Mucosa of rectum (tissue), 2 donors: ENCODE measurements at regions not wholly inside any gene's neighbourhood (a gene's known extent, or its start where the extent isn't known, plus 50 kb on each side); places are given as distances from the start of the nearest gene placed in this dataset.
A peak's percentile ranks its signal among the peaks of the same experiment; 100 is the strongest.
"Not testable (repeated sequence)": the region's sequence is repeated elsewhere in the genome, so short reads cannot be mapped to it uniquely, and the experiment has no call there.

Source experiments
- H3K27ac ChIP-seq, 2 donors: one replicate each; pipeline ENCODE4 v1.7.0; 2013; ENCODE audit warnings: inconsistent platforms in 2 of 2, low read depth in 2 of 2, low read length in 2 of 2
- H3K27me3 ChIP-seq, 2 donors: one replicate each; pipeline ENCODE4 v1.7.0; 2013; ENCODE audit warnings: low read length in 2 of 2; ENCODE audit not compliant: control insufficient read depth in 2 of 2, insufficient read depth in 2 of 2
- H3K36me3 ChIP-seq, 2 donors: one replicate each; pipeline ENCODE4 v1.7.0; 2013; ENCODE audit warnings: low read length in 2 of 2; ENCODE audit not compliant: control insufficient read depth in 2 of 2, insufficient read depth in 2 of 2
- H3K4me1 ChIP-seq, 2 donors: one replicate each; pipeline ENCODE4 v1.7.0; 2013; ENCODE audit warnings: low read length in 2 of 2, mild to moderate bottlenecking in 1 of 2; ENCODE audit not compliant: control insufficient read depth in 2 of 2, insufficient read depth in 2 of 2
- H3K4me3 ChIP-seq, 2 donors: one replicate each; pipeline ENCODE4 v1.7.0; 2013; ENCODE audit warnings: low read length in 2 of 2
- H3K9ac ChIP-seq, 2 donors: one replicate each; pipeline ENCODE4 v1.7.0; 2013; ENCODE audit warnings: low read length in 2 of 2, low read depth in 1 of 2, mild to moderate bottlenecking in 1 of 2
- H3K9me3 ChIP-seq, 2 donors: one replicate each; pipeline ENCODE4 v1.7.0; 2013; ENCODE audit warnings: low read length in 2 of 2; ENCODE audit not compliant: control insufficient read depth in 2 of 2
- donor health status: healthy.
- donor health status: Normal muscosa, but diverticular disease.

DNA sequence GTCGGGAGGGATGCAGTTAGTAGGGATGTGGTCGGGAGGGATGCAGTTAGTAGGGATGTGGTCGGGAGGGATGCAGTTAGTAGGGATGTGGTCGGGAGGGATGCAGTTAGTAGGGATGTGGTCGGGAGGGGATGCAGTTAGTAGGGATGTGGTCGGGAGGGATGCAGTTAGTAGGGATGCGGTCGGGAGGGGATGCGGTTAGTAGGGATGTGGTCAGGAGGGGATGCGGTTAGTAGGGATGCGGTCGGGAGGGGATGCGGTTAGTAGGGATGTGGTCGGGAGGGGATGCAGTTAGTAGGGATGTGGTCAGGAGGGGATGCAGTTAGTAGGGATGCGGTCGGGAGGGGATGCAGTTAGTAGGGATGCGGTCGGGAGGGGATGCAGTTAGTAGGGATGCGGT lies 96.2 kb downstream of the BDH1 start:
- H3K9ac ChIP-seq, H3K4me3 ChIP-seq, H3K27ac ChIP-seq, H3K9me3 ChIP-seq, H3K36me3 ChIP-seq, H3K27me3 ChIP-seq: not testable (repeated sequence)
- H3K4me1 ChIP-seq = peaks cover 18 to 31% of the 10 kb centered on the region in 2 donors

- Histone ChIP-seq H3K4me3 (no peak overlapping the region), H3K9ac (no peak overlapping the region), H3K4me1 (peaks cover 18 to 36% of the 10 kb centered on the region in 2 donors), H3K36me3 (no peaks in the 10 kb centered on the region), H3K27ac (peak overlapping the region; percentile 23 to 36), H3K9me3 (no peaks in the 10 kb centered on the region), H3K27me3 (peaks cover 0 to 3% of the 10 kb centered on the region in 2 donors)
Observed at GRCh38 chr3:197458906-197459470, 96.8 kb downstream of the BDH1 start.

- no peaks in the 10 kb centered on the region for H3K36me3 ChIP-seq
- peaks cover 0 to 3% of the 10 kb centered on the region in 2 donors for H3K27me3 ChIP-seq
- peak overlapping the region in 1 of 2 donors; percentile 36 for H3K27ac ChIP-seq
- peaks cover 18 to 41% of the 10 kb centered on the region in 2 donors for H3K4me1 ChIP-seq
- H3K9me3 ChIP-seq = no peaks in the 10 kb centered on the region
- peak overlapping the region in 1 of 2 donors; percentile 23 for H3K4me3 ChIP-seq
- H3K9ac ChIP-seq = no peak overlapping the region
Observed at GRCh38 chr3:197458179-197458707, 97.5 kb downstream of the BDH1 start.

- Histone ChIP-seq H3K9me3 (no peaks in the 10 kb centered on the region), H3K27ac (peak overlapping the region; percentile 67 to 68), H3K9ac (peak overlapping the region; percentile 75)
Observed at GRCh38 chr3:197456261-197457091, 99.3 kb downstream of the BDH1 start.

GRCh38 chr3:197454841-197455240 lies 100.9 kb downstream of the BDH1 start:
- not testable (repeated sequence) for H3K36me3 ChIP-seq, H3K4me3 ChIP-seq, H3K9ac ChIP-seq, H3K27me3 ChIP-seq, H3K9me3 ChIP-seq
- Histone ChIP-seq H3K27ac (peak overlapping the region in 1 of 2 donors; percentile 23), H3K4me1 (peaks cover 18 to 41% of the 10 kb centered on the region in 2 donors)

More at GRCh38 chr3:197456261-197457091, 99.3 kb downstream of the BDH1 start:
- Histone ChIP-seq H3K4me3 (peak overlapping the region; percentile 83 to 87), H3K4me1 (peaks cover 18 to 41% of the 10 kb centered on the region in 2 donors), H3K36me3 (no peaks in the 10 kb centered on the region), H3K27me3 (peaks cover 0 to 3% of the 10 kb centered on the region in 2 donors)

DNA sequence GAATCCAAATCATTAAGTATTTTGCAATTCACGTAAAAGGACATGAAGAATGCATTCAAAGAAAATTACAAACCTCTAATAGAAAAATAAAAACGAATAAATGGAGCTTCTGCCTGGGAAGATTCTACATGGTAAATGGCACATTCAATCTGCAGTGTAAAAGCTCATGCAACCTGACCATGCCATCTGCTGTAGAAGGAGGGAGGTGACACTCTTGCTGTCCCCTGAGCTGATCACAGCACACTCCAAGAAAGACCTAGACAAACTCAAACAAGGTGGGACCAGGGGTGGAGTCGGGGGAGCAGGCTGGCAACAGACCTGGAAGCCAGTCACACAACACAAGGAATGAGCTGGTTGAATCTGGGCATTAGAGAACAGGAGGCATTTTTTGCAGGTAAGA lies 101.8 kb downstream of the BDH1 start:
- Histone ChIP-seq H3K27me3 (peaks cover 0 to 3% of the 10 kb centered on the region in 2 donors), H3K36me3 (no peaks in the 10 kb centered on the region), H3K4me3 (no peak overlapping the region), H3K4me1 (peaks cover 18 to 40% of the 10 kb centered on the region in 2 donors), H3K27ac (no peak overlapping the region), H3K9me3 (no peaks in the 10 kb centered on the region), H3K9ac (no peak overlapping the region)

DNA sequence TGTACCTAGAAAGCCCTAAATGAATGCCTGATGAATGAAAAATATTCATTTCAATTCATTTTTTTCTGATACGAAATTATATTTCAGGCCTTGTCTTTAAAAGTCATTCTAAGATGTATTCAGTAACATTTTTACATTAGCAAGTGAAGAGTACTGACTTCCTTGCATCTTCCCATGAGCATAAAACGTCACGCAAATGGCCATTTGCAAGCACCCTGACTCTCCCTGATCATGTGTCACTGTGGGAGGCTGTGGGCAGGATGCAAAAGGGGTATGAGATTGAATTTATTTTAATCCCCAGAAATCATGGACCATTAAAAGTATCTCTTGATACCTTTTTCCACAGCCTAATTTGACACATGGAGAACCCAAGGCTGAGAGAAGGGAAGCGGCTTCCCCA lies 105.0 kb downstream of the BDH1 start:
- Histone ChIP-seq H3K4me1 (peaks cover under 1 to 14% of the 10 kb centered on the region in 2 donors), H3K9ac (no peak overlapping the region), H3K36me3 (no peaks in the 10 kb centered on the region), H3K4me3 (no peak overlapping the region), H3K9me3 (no peaks in the 10 kb centered on the region), H3K27ac (no peak overlapping the region), H3K27me3 (no peaks in the 10 kb centered on the region)

DNA sequence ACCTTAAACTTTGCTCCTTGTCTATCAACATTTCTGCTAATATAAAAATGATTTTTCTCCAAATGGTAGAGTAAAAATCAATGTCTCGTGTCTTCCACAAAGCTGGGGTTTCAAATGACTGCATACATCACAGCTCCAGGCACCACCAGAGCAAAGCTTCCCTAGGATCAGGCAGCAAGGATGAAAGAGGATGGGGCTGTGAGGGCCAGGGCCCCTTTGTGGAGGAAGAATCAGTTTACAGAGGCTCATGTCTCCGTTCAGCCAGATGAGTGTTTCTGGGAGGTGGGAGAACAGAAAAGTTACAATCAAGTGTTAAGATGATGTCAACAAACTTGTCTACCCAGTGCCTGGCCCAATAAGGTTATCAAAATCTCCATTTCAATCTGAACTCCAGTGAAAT lies 105.5 kb downstream of the BDH1 start:
- Histone ChIP-seq H3K27me3 (no peaks in the 10 kb centered on the region), H3K4me1 (peaks cover 0 to 11% of the 10 kb centered on the region in 2 donors), H3K27ac (no peak overlapping the region), H3K9me3 (no peaks in the 10 kb centered on the region), H3K9ac (no peak overlapping the region), H3K4me3 (no peak overlapping the region), H3K36me3 (no peaks in the 10 kb centered on the region)

GRCh38 chr3:197449181-197449580 lies 106.6 kb downstream of the BDH1 start:
- H3K9me3 ChIP-seq, H3K27ac ChIP-seq, H3K36me3 ChIP-seq, H3K9ac ChIP-seq, H3K27me3 ChIP-seq, H3K4me1 ChIP-seq, H3K4me3 ChIP-seq: not testable (repeated sequence)

DNA sequence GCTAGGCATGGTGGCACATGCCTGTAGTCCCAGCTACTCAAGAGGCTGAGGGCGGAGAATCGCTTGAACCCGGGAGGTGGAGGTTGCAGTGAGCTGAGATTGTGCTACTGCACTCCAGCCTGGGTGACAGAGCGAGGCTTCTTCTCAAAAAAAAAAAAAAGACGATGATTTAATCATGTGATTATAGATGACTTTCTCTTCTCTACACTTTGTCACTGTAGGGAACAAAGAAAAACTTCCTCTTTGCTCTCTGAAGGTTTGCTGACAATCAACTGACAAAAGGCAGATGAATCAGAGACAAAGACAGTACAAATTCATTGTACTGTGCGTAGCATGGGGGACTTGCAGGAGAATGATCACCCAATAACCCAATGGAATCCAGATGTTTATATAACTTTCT lies 108.0 kb downstream of the BDH1 start:
- H3K27ac ChIP-seq = not testable (repeated sequence)

More for the DNA sequence above, 108.0 kb downstream of the BDH1 start:
- not testable (repeated sequence) for H3K36me3 ChIP-seq, H3K4me1 ChIP-seq, H3K4me3 ChIP-seq, H3K9ac ChIP-seq, H3K9me3 ChIP-seq, H3K27me3 ChIP-seq
